Hematopoietic multipotent progenitor cell treated with erythropoietin and hydrocortisone succinate and interleukin-3 and kit ligand, for 17 days (in vitro differentiated cells): ENCODE measurements at regions not wholly inside any gene's neighbourhood (a gene's known extent, or its start where the extent isn't known, plus 50 kb on each side); places are given as distances from the start of the nearest gene placed in this dataset.

Source experiments
- DNase-seq: peaks from one replicate; pipeline ENCODE4 v3.0.0-alpha.2; 2015; ENCODE audit warnings: low spot score

DNA sequence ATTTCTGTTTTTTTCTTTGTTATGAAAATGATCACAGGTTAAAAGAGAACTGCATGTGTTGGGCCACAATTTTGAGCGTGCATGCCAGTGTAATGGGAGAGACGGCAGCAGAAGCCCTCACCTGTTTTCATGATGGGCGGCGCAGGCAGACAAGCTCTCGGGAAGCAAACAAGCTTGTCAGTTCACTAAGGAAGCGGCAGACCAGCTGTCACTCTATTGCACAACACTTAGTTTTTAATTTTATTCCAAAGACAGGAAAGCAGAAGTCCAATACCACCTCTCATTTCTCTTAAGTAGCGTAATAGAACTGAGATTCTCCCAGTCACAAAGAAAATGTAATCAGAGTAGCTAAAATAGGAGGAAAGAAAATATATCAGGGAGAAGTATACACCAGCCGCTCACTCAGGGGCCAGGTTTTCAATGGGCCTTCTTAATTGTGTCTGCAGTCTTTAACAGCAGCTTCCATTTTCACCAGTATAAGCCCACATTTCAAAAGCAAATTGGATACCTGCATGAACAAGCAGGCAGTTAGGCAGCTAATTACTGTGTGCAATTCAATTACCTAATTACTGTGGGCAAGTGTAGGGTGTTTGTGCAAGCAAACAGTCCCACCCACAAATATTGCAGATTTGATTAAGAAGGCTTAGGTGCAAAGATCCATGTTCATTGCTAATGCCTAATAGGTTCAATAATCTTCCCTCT, 711.4 kb downstream of the DIAPH3 start:
- DNase-seq, result no peak

DNA sequence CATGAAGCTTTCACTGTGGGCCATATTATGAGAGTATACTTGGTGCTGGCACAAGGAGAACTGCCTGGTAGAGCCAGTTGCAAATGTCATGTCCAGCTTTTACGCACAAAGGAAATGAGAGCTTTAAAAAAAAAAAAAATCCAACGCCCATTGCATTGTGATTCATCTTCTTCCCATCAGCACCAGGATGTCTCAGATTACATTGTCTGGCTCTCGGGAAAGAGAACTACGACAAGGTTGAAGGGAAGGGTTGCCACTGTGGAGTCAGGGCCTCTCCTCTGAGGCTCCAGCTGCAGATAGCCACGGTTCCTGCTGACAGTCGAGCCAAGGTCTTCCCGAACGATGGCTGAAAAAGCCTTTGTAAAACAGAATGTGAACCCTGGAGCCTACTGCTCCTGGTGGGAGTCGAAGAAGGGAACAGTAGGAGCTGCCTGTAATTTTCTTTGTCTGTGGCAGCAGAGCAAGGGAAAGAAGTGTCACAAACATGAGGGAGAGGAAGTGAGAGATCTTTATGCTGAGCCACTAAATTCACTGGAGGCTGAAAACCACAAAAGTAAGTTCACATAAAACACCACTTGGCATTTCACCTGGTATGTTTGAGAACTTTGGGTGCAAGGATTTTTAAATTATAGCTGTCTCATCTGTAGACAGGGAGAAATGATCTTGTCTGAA, 704.7 kb downstream of the DIAPH3 start:
- DNase-seq, result no peak

DNA sequence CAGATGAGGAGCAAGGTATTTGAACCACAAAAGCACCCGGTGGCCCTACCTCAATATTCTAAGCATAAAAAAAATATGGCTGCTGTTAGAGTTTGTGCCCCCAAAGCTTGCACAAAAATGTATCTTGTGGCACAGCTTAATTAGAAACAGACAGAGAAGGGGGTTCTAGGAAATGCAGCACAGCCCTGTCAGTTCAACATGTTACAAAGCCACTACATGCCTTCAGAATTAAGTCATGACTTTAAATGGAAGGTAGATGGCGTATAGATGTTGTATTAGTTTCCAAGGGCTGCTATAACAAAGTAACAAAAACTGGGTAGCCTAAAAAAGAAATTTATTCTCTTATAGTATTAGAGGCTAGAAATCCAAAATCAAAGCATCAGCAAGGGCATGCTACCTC, 703.8 kb downstream of the DIAPH3 start:
- DNase-seq, result no peak

DNA sequence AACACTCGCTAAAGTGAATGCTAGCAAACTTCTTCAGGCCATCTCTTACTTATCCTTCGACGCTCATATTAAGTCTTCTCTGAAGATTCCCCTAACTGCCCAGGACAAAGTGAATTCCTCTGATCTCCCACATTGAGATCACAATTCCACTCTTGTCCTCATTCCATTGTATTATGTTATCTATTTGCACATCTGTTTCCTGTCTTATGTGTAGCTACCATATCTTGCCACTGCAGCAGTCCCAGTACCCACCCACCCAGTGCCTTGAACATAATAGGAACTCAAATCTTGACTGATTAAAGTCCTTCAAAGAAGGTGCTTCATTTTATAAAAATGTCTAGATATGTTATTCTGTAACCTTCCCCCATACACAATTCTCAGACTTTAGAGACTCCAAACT, 702.3 kb downstream of the DIAPH3 start:
- no peak for DNase-seq

DNA sequence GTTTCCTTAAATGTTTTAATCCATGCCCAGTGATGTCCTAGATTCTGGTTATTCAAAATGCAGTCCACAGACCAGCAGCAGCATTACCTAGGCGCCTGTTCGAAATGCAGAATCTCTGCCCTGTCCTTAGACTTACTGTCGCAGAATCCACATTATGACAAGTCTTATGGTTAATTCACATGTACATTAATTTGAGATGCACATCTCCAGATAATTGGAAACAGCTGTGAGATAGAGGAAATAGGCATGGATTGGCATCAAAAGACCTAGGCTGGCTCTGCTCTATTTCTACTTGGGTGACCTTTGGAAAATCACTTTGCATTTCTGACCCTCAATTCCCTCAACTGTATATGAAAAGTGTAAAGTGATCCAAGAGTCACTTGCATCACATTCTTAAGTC, 700.7 kb downstream of the DIAPH3 start:
- DNase-seq, result no peak

DNA sequence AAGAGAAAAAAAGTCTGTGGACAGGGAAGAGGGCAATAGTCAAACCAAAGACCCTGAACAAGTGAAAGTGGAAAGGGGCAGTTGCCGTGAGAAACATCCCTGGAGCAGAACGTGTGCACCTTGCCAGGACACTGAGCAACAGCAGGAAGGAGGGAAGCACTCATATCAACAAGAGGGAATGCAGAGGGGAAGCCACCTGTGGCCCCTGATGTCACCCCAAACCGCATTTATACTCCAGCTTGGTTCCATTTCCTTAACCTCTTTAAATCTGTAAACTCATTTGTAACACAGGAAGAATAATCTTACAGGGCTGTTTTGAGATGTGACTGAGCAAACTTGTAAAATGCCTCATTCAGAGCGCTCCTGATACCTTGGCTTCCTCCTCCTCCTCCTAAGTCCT, 698.8 kb downstream of the DIAPH3 start:
- DNase-seq, result no peak

DNA sequence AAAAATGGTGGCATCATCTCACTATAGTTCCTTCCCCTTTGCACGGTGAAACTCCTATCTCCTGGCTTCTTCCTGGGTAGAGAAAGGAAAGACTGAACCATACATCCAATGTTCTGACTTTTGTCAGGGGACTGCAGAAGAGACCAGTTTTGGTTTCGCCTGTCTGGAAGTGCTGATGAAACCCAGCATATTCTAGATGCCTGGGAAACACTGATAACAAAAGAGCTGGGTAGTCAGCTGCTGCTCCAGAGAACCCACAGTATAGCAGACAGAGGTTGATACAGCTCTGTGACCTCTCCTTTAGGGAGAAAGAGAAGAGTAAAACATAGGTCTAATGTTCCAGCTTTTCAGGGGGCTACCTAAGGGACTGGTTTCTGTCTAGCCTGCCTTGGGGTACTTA, 695.3 kb downstream of the DIAPH3 start:
- no peak for DNase-seq

DNA sequence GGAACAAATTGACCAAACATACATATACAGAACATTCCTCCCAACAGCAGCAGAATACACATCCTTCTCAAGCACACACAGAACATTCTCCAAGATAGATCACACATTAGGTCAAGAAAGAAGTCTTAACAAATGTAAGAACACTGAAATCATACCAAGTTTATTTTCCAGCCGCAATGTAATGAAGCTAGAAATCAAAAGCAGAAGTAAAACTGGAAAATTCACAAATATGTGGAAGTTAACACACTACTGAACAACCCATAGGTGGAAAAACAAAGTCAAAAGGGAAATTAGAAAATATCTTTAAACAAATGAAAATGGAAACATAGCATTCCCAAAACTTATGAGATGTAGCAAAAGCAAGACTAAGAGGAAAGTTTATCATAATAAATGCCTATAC, 692.6 kb downstream of the DIAPH3 start:
- no peak for DNase-seq

DNA sequence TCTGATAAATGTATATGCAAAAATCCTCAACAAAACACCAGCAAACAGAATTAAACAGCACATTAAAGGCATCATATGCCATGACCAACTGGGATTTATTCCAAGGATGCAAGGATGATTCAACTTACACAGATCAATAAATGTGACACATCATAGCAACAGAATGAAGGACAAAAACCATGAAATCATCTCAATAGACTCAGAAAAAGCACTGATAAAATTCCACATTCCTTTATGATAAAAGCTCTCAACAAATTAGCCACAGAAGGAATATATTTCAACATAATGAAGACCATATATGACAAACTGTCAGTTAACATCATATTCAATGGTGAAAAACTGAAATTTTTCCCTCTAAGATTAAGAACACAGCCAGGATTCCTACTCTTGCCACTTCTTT, 691.6 kb downstream of the DIAPH3 start:
- DNase-seq, result no peak

DNA sequence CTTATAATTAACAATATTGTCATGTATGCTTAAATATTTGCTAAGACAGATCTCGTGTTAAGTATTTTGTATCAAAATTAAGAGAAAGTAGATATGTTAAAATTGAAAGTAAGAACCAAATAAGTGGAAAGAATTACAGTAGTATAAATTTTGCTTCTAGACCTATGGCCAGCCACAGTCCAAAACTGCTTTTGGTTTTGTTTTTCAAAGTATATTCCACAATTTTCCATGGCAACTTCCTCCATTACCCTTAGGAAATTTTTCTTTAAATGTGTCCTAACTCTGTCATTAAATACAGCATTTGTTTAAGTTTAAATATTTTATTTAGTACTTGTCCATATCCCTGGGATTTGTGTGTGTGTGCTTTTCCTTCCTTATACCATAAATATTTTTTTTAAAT, 689.0 kb downstream of the DIAPH3 start:
- DNase-seq, result no peak

DNA sequence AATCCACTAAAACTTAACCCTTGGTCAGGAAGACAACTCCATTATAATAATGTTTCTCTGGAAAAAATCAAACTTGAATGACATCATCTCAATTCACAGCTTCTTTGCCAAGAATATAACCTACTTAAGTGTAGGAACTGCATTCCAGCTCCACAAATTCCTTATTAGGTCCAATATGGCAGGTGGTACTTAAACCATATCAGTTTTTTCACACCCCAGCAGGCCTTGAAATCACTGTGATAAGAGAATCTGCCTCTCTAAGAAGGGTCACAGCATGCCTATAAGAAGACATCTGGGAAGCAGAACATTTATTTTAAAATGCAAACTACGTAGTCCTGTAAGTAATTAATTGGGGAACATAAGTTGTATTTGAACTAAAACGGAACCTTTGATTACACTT, 687.8 kb downstream of the DIAPH3 start:
- no peak for DNase-seq

DNA sequence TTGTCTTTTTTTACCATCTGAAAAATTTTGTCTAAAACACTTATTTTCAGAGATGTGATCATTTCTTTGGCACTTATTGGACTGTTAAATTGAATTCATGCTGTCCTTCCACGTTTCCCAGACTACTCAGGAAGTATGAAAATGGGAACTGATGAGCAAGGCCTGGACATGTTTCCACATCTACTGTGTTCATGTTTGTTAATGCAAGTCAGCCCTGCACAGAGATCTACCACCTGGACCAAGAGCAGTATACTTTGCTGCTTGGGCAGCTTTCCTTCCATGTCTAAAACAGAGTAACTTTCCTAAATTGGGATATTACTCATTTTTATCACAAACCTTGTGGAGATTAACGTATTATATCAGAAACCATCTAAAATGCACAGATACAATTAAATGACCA, 687.4 kb downstream of the DIAPH3 start:
- no peak for DNase-seq

DNA sequence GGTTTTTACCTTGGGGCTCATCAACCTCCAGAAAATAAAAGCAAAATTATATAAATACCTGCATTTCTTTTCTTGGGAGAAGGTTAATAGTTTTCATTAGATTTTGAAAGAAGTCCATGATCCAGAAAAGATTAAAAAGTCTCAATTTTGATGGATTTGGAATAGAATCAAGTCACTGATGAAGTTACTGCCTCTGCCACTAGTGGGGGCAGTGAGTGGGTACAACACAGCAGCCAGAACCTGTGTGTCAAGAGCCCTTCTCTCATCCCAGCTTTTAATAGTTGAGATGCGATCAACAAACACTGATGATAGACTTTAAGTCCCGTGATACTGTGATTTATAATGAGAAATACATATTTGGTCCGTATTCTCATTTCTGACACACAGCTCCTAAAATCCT, 686.7 kb downstream of the DIAPH3 start:
- no peak for DNase-seq

DNA sequence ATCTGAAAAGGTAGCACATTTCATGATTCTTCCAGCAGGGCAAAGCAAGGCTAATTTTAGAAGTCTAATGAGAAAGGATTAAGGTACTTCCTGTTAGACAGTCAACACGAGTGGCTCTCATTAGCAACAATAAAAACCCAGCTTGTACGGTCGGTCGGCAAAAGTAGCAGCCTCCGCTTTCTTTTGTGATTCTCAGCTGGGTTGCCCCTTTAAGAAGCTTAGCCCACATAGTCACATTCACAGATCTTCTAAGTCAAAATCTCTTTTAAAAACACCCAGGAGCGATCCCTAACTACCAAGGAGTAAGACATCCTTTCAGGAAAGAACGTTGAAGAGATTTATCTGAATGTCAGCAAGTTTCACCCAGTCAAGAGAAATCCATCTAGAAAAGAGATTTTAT, 684.8 kb downstream of the DIAPH3 start:
- no peak for DNase-seq

DNA sequence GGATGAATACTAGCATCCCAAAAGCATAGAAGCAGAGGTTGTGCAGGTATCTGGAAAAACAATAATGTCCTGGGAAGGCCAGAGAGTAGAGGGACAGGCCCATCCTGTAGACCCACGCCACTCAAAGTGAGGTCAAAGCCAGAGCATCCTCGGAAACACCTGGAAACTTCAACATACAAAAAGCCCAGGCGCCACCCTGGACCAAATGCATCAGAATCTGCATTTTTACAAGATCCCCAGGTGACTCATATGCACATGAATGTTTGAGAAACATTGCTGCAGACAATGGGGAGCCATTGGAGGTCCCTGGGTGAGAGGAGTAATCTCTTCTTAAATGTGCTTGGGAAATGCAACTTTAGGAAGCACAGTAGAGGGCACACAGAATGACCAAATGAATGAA, 684.1 kb downstream of the DIAPH3 start:
- no peak for DNase-seq

DNA sequence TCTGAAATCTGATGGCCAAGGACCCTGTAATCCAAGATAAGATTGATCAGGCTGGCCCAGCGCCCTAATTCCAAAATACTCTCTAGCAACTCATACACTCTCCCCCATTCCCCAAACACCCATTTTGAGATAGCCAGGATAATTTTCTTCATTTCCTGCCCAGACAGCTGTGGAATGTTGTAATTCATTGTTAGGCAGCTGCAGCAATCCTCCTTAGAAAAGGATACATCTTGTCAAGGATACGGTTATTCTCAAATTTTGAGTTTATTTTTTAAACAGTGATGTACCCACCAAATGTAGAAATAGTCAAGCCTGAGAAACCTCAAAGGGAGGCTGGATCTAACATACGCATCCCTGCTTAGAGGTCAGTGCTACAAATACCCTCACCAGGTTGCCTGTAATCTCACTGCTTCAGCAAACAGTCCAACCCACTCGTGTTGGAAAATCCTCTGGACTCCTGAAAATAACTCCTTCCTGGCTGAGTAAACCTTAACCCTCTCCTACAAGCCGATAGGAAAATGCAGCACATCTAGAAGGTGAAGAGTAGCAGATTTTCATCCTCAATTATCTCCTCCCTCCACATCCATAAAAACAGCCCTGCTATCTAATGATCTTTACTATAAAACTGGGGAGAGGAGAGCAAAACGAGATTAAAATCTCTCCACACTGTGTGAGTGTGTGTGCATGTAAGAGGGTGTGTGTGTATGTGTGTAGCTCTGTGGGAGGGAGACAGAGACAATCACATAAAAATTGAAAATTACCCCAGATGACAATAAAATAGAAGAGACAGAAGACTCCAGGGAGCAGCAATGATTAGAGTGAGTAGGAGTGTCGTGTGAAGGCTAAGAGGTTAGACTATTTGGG, 683.1 kb downstream of the DIAPH3 start:
- DNase-seq, result no peak

DNA sequence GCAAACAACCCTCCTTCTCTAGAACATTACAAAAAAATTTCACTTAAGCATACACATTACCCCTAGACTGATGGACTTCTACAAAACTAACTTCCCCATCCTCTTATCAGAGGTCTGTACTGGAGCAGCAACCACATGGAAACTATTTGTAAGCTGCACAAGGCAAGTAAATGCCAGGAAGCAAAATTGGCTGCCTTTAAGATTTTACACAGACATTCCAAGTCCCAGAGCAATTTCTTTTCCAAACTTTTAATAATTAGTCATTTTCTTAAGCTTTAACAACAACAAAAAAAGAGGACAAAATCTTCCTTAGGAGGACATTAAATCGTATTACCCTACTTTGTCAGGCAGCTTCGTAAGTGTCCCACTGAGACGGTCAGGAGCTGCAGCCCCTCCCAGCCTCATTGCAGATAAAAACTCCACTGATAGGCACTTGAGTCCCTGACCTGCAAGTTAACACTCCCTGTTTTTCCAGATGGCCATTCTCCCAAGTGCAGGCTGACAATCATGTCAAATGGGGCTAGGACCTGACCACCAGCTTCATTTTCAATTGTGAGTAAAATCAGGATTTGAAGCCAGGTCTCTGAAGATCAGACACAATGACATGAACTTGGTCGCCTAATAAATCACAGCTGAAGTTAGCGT, 680.1 kb downstream of the DIAPH3 start:
- DNase-seq, result no peak

DNA sequence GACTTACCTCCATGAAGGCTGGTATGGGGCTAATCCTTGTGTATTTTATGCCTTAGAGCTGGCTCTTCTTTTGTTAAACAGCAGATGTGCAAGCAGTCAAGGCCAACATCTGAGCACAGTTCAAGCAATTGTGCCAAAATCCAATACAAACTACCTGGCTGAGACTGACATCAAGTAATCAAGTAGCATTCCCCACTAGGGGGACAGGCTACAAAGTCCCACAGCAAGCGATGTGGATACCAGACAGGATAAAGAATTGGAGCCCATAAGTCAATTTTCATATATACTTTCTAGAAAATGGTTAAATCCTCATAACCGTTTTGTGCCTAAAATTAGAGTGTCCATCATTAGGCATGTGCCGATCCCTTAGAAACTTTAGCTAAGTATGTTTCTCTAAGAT, 675.8 kb downstream of the DIAPH3 start:
- DNase-seq, result no peak

DNA sequence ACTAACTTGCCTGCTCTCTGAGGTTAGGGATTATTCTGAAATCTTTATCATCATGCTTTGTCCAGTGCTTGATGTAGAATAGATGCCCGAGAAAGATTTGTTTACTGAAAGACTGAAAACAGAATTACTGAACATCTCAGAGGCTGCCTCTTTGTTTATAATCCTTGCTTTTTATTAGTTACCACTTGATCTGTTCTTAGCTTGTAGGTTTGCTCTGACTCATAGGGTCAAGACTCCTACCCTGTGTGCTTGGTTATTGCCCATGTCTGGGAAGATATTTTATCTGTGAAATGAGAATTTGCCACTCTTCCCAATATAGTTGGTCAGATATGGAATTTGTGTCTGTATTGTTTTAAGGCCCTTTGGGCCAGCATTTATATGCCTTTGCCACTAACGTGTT, 675.3 kb downstream of the DIAPH3 start:
- DNase-seq, result no peak

DNA sequence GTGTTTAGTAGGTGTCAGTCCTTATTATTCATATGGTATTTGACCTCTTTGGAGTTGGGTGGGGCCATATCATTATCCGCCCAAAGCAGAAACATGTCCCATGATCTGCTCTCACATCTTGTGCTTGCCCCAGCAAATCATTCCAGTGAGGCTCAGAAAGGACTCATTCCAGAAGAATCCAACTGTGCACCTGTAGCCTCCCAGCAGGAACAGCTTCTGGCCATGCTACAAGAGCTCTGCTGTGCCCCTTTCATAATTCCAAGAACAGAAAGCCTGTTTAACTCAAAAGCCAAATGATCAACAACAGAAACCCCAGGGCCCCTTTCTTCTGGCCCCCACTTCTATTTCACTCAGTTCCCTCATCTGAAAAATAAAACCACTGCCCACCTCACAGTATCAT, 673.1 kb downstream of the DIAPH3 start:
- no peak for DNase-seq

DNA sequence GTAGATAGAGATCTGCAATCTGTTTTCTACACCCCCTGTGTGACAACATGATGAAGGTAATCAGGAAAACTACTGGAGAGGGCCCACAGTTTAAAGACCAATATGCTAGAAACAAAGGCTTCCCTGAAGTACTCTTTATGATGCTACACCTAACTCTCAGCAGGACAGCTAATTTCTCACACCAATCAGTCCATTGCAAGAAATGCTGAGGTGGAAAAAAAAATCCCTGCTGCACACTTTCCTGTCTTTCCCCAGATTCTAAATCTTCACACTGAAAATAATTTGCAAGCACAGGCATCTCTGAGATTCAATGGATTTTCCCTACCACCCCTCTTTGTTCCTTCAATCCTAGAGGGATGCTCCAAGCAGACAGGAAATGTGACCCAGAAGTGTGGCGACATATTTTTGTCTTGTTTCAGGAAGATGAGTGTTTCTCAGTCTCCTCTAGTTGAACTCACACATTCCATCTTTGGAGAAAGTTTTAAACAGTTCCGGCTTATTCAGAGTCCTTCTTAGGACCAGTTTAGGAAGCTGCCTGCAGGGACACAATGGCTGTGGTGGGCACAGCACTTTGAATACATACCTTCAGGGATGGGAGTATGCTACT, 671.6 kb downstream of the DIAPH3 start:
- no peak for DNase-seq

DNA sequence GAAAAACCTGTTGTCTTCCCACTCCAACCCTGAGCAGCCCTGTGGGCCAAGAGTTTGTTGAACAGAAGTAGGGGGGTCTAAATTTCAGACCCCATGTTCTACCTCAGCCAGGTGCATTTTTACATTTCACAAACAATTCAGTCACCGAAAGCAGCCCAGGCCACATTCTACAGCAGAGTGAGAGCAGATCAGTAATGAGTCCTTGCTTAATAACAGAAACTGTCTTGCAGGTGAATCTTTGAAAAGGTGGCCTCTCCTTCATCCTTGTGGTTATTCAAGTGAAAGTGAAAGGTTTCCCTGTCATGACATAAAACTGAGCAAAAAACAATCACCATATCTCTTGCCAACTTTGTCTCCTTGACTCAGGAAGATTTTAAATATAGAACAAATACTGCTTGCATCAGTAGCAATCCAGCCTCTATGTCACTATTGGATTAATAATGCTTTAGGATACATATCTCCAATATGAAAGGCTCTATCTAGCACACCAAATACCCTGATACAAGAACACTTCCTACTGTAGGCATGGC, 670.2 kb downstream of the DIAPH3 start:
- no peak for DNase-seq
